Endothelial cell of umbilical vein (primary cell): ENCODE measurements at regions not wholly inside any gene's neighbourhood (a gene's known extent, or its start where the extent isn't known, plus 50 kb on each side); places are given as distances from the start of the nearest gene placed in this dataset.

Experiments
- BruUV-seq: library from RNA; stranded (reverse); fragments of 400-500 nt; replicated peaks from 2 replicates; lab custom pipeline; 2021; lab: Mats Ljungman, UMichigan
- CTCF ChIA-PET: fragments of 300-600, 350-600 bp; sonication (Branson Sonifier 250); formaldehyde crosslinking; loops from one replicate; lab custom pipeline; 2021; ENCODE audit warnings: antibody characterized with exemption, inconsistent platforms; lab: Charles Lee
- POLR2A ChIA-PET: fragments of 300-600, 350-600 bp; sonication (Branson Sonifier 250); formaldehyde crosslinking; loops from one replicate; lab custom pipeline; 2021; ENCODE audit warnings: antibody characterized with exemption, inconsistent platforms; lab: Charles Lee
- DNase-seq: peaks from one replicate; pipeline ENCODE4 v3.0.0-alpha.2; 2011; ENCODE audit warnings: low read depth, low spot score
- FAIRE-seq: peaks from 2 replicates; lab custom pipeline; 2011; peaks lifted over from hg19 to GRCh38; lab: Jason Lieb, UNC
- H2AFZ ChIP-seq: 2 replicates; pipeline ENCODE4 v1.6.0; 2012; ENCODE audit warnings: low read depth, low read length, control low read depth, inconsistent platforms
- H3K27ac ChIP-seq: 2 replicates; pipeline ENCODE4 v1.5.1; 2011; ENCODE audit warnings: low read depth, mild to moderate bottlenecking, control low read depth, low read length, moderate library complexity; ENCODE audit not compliant: insufficient read depth
- H3K27me3 ChIP-seq, 2 experiments: 2 replicates each; pipeline versions ENCODE4 v1.6.0 to v1.6.1; 2011; ENCODE audit warnings: low read length in 2 of 2, mixed read lengths in 1 of 2; ENCODE audit not compliant: control insufficient read depth in 2 of 2, insufficient read depth in 2 of 2
- H3K36me3 ChIP-seq, 2 experiments: 2 replicates in 1 of 2; 3 replicates in 1 of 2; pipeline ENCODE4 v1.5.1; 2011; ENCODE audit warnings: low read length in 2 of 2, mild to moderate bottlenecking in 1 of 2, moderate library complexity in 1 of 2; ENCODE audit not compliant: control insufficient read depth in 2 of 2, insufficient read depth in 2 of 2; ENCODE audit errors: extremely low read depth in 1 of 2
- H3K4me1 ChIP-seq: 3 replicates; pipeline ENCODE4 v1.5.1; 2011; ENCODE audit warnings: mild to moderate bottlenecking, low read length; ENCODE audit not compliant: control insufficient read depth, insufficient read depth; ENCODE audit errors: extremely low read depth
- H3K4me2 ChIP-seq: 2 replicates; pipeline ENCODE4 v1.6.1; 2011; ENCODE audit warnings: low read length, control low read depth, mixed read lengths; ENCODE audit not compliant: insufficient read depth
- H3K4me3 ChIP-seq, 3 experiments: fragments of 200-600 bp in 1 of 3; sonication (generic), shearing (Covaris generic) in 1 of 3; replicated peaks in 1 of 3; 2 replicates each; pipeline ENCODE4 v1.5.1; 2011 to 2016; ENCODE audit warnings: control low read depth in 3 of 3, low read length in 3 of 3, mild to moderate bottlenecking in 2 of 3, inconsistent platforms in 1 of 3, low read depth in 1 of 3, moderate library complexity in 1 of 3; ENCODE audit not compliant: insufficient read depth in 1 of 3
- H3K79me2 ChIP-seq: 2 replicates; pipeline ENCODE4 v1.6.0; 2012; ENCODE audit warnings: low read length, inconsistent platforms; ENCODE audit not compliant: control insufficient read depth, insufficient read depth
- H3K9ac ChIP-seq: replicated peaks from 2 replicates; pipeline ENCODE3; 2011; ENCODE audit warnings: low read length, control low read depth; ENCODE audit not compliant: insufficient read depth; ENCODE audit errors: extremely low read depth
- H3K9me1 ChIP-seq: replicated peaks from 3 replicates; pipeline ENCODE4 v1.6.0; 2011; ENCODE audit warnings: mild to moderate bottlenecking, low read length; ENCODE audit not compliant: control insufficient read depth, insufficient read depth; ENCODE audit errors: extremely low read depth
- H3K9me3 ChIP-seq: replicated peaks from 2 replicates; pipeline ENCODE4 v1.5.1; 2012; ENCODE audit warnings: low read length, inconsistent platforms; ENCODE audit not compliant: control insufficient read depth, insufficient read depth
- H4K20me1 ChIP-seq: replicated peaks from 2 replicates; pipeline ENCODE3; 2011; ENCODE audit warnings: mild to moderate bottlenecking, low read length; ENCODE audit not compliant: control insufficient read depth, insufficient read depth; ENCODE audit errors: extremely low read depth
- CTCF ChIP-seq, 2 donors: IDR thresholded peaks; 1 replicate in 1 of 2; 2 replicates in 1 of 2; pipeline ENCODE4 v1.5.1; 2011; ENCODE audit warnings: low read length in 2 of 2, mild to moderate bottlenecking in 2 of 2, moderate library complexity in 2 of 2, control low read depth in 1 of 2, inconsistent platforms in 1 of 2, low read depth in 1 of 2; ENCODE audit not compliant: insufficient read depth in 1 of 2; ENCODE audit errors: extremely low read depth in 1 of 2
- EZH2 ChIP-seq: IDR thresholded peaks from 2 replicates; pipeline ENCODE4 v1.6.1; 2012; ENCODE audit warnings: borderline replicate concordance, low read depth, mild to moderate bottlenecking, moderate library complexity, low read length, inconsistent platforms; ENCODE audit not compliant: severe bottlenecking
- FOS ChIP-seq: IDR thresholded peaks from 2 replicates; pipeline ENCODE4 v1.6.1; 2011; ENCODE audit warnings: mild to moderate bottlenecking, low read length, moderate library complexity, borderline replicate concordance; ENCODE audit not compliant: insufficient read depth
- GATA2 ChIP-seq: IDR thresholded peaks from 2 replicates; pipeline ENCODE4 v1.7.0; 2011; ENCODE audit warnings: low read depth, mild to moderate bottlenecking, moderate library complexity, mixed read lengths, low read length; ENCODE audit not compliant: insufficient read length, insufficient read depth
- JUN ChIP-seq: IDR thresholded peaks from 2 replicates; pipeline ENCODE4 v1.6.1; 2011; ENCODE audit warnings: borderline replicate concordance, low read depth; ENCODE audit not compliant: insufficient read length, insufficient read depth
- MAX ChIP-seq: IDR thresholded peaks from 2 replicates; pipeline ENCODE4 v1.6.1; 2011; ENCODE audit not compliant: insufficient read depth, insufficient read length
- MYC ChIP-seq: IDR thresholded peaks from one replicate; pipeline ENCODE4 v1.6.1; 2011; ENCODE audit warnings: mild to moderate bottlenecking, low read depth, low read length
- POLR2A ChIP-seq: IDR thresholded peaks from 2 replicates; pipeline ENCODE4 v1.6.1; 2012; ENCODE audit warnings: low read depth, mild to moderate bottlenecking, control low read depth, low read length
- dilution Hi-C: fragments of 300-500 bp; cut with MboI; formaldehyde crosslinking; loops from one replicate; pipeline ENCODE4 v1.15.0; 2019; ENCODE audit warnings: low sequenced_read_pairs; ENCODE audit not compliant: extremely low pct_ligation_motif_present
- intact Hi-C: fragments of 100-400 bp; cut with micrococcal nuclease; formaldehyde crosslinking; loops from one replicate; pipeline ENCODE4 v1.10.0; 2022

- DNase-seq (no peak), FAIRE-seq (no peak)
- Histone ChIP-seq H3K4me2 (no peak overlapping the region), H2AFZ (no peak overlapping the region), H3K4me3 (no peak overlapping the region), H3K9ac (no peak overlapping the region), H3K9me1 (no peaks in the 10 kb centered on the region), H3K36me3 (no peaks in the 10 kb centered on the region), H3K27ac (no peak overlapping the region), H3K9me3 (no peaks in the 10 kb centered on the region), H3K79me2 (no peaks in the 10 kb centered on the region), H3K27me3 (no peaks in the 10 kb centered on the region), H4K20me1 (no peaks in the 10 kb centered on the region), H3K4me1 (no peaks in the 10 kb centered on the region)
- BruUV-seq = no TSS peak
- ChIA-PET POLR2A (no interaction called here), CTCF (no interaction called here)
- intact Hi-C loops = no loop called here
- TF ChIP-seq EZH2 (no peak), MAX (no peak), MYC (no peak), JUN (no peak), FOS (no peak), CTCF (IDR thresholded peaks at IDR 0.05; ENCODE audit: extremely low read depth in 1 of 2, insufficient read depth in 1 of 2, low read depth in 1 of 2, low read length in 2 of 2) (no peak), POLR2A (no peak), GATA2 (no peak)
- dilution Hi-C loops = no loop called here
These were observed 378.8 kb downstream of the USP25 start for GRCh38 chr21:16108561-16109075.
